SK-N-SH treated with all-trans-retinoic acid at 6 μM for 48 hours (cell line): ENCODE measurements at regions not wholly inside any gene's neighbourhood (a gene's known extent, or its start where the extent isn't known, plus 50 kb on each side); places are given as distances from the start of the nearest gene placed in this dataset.

Source experiments
- ARNTL ChIP-seq: fragments of 450-650 bp; formaldehyde crosslinking; IDR thresholded peaks from 2 replicates; pipeline ENCODE4 v1.5.0; 2020; ENCODE audit warnings: low read depth, mild to moderate bottlenecking, moderate library complexity, borderline replicate concordance
- BACH2 ChIP-seq: fragments of 250-450 bp; sonication (Bioruptor Pico); IDR thresholded peaks from 2 replicates; pipeline ENCODE4 v1.9.0; 2021; ENCODE audit warnings: mild to moderate bottlenecking, borderline replicate concordance
- CREB5 ChIP-seq: fragments of 250-450 bp; sonication (Bioruptor Pico); IDR thresholded peaks from 2 replicates; pipeline ENCODE4 v1.5.1; 2020; ENCODE audit warnings: low read depth, mild to moderate bottlenecking, moderate library complexity
- PATZ1 ChIP-seq: fragments of 250-450 bp; sonication (Bioruptor Pico); IDR thresholded peaks from 2 replicates; pipeline ENCODE4 v1.8.0; 2020; ENCODE audit warnings: mild to moderate bottlenecking, moderate library complexity, borderline replicate concordance
- POU6F1 ChIP-seq: fragments of 250-450 bp; sonication (Bioruptor Pico); IDR thresholded peaks from 2 replicates; pipeline ENCODE4 v1.8.0; 2021; ENCODE audit warnings: low read depth, mild to moderate bottlenecking, moderate library complexity, borderline replicate concordance
- PPARA ChIP-seq: fragments of 250-450 bp; sonication (Bioruptor Pico); IDR thresholded peaks from 2 replicates; pipeline ENCODE4 v1.5.0; 2020; ENCODE audit warnings: mild to moderate bottlenecking, borderline replicate concordance
- RARB ChIP-seq: fragments of 250-450 bp; sonication (Bioruptor Pico); IDR thresholded peaks from 2 replicates; pipeline ENCODE4 v1.8.0; 2021; ENCODE audit warnings: mild to moderate bottlenecking, moderate library complexity
- TCF4 ChIP-seq: fragments of 250-450 bp; sonication (Bioruptor Pico); IDR thresholded peaks from 2 replicates; pipeline ENCODE4 v1.8.0; 2021; ENCODE audit warnings: mild to moderate bottlenecking, moderate library complexity, borderline replicate concordance
- TOX ChIP-seq: fragments of 250-450 bp; sonication (Bioruptor Pico); IDR thresholded peaks from 2 replicates; pipeline ENCODE4 v1.8.0; 2021; ENCODE audit warnings: mild to moderate bottlenecking, moderate library complexity, borderline replicate concordance
- TSHZ2 ChIP-seq: fragments of 250-450 bp; sonication (Bioruptor Pico); IDR thresholded peaks from 2 replicates; pipeline ENCODE4 v1.5.0; 2020; ENCODE audit warnings: mild to moderate bottlenecking, moderate library complexity
- ZC3H10 ChIP-seq: fragments of 250-450 bp; sonication (Bioruptor Pico); IDR thresholded peaks from 2 replicates; pipeline ENCODE4 v1.5.1; 2021; ENCODE audit warnings: mild to moderate bottlenecking, moderate library complexity
- ZFP3 ChIP-seq: fragments of 250-450 bp; sonication (Bioruptor Pico); IDR thresholded peaks from 2 replicates; pipeline ENCODE4 v1.5.0; 2020; ENCODE audit warnings: mild to moderate bottlenecking, moderate library complexity
- ZNF8 ChIP-seq: fragments of 450-650 bp; formaldehyde crosslinking; IDR thresholded peaks from 2 replicates; pipeline ENCODE4 v1.5.0; 2020; ENCODE audit warnings: mild to moderate bottlenecking, moderate library complexity

GRCh38 chr4:151606061-151606460, 154.7 kb downstream of the GATB start:
- TF ChIP-seq RARB (CRISPR knock-in tag) (no peak), ZC3H10 (CRISPR knock-in tag) (no peak), POU6F1 (no peak), ARNTL (no peak), CREB5 (CRISPR knock-in tag) (no peak), PPARA (CRISPR knock-in tag) (no peak), ZNF8 (CRISPR knock-in tag) (no peak), PATZ1 (CRISPR knock-in tag) (no peak), BACH2 (no peak), TSHZ2 (CRISPR knock-in tag) (no peak), TOX (no peak), TCF4 (CRISPR knock-in tag) (no peak), ZFP3 (CRISPR knock-in tag) (no peak)
